ENCODE measurements at regions not wholly inside any gene's neighbourhood (a gene's known extent, or its start where the extent isn't known, plus 50 kb on each side); places are given as distances from the start of the nearest gene placed in this dataset.

- TF ChIP-seq POLR2A (IDR thresholded peaks at IDR 0.05; ENCODE audit: low read length), result no peak
- TF ChIP-seq GATA1 (IDR thresholded peaks at IDR 0.05; ENCODE audit: low read depth, low read length), result no peak
Measured at GRCh38 chr5:63286724-63287123, 675.5 kb downstream of the HTR1A start.
